Chondrocyte (in vitro differentiated cells): ENCODE measurements at regions not wholly inside any gene's neighbourhood (a gene's known extent, or its start where the extent isn't known, plus 50 kb on each side); places are given as distances from the start of the nearest gene placed in this dataset.
"Not testable (repeated sequence)": the region's sequence is repeated elsewhere in the genome, so short reads cannot be mapped to it uniquely, and the experiment has no call there.

Experiments used
- DNase-seq: peaks from one replicate; pipeline ENCODE4 v3.0.0; 2021; ENCODE audit warnings: mixed read lengths, low spot score
- H3K27ac Mint-ChIP-seq: one replicate; pipeline ENCODE4 v1.8.0; 2021; ENCODE audit warnings: mild to moderate bottlenecking, moderate library complexity, mixed read lengths; ENCODE audit not compliant: unreplicated experiment
- H3K27me3 Mint-ChIP-seq: 2 replicates; pipeline ENCODE4 v1.8.0; 2021; ENCODE audit warnings: low read depth, mixed read lengths
- H3K36me3 Mint-ChIP-seq: 2 replicates; pipeline ENCODE4 v1.8.0; 2021; ENCODE audit warnings: low read depth, mixed read lengths
- H3K4me1 Mint-ChIP-seq: 2 replicates; pipeline ENCODE4 v1.8.0; 2021; ENCODE audit warnings: low read depth, mild to moderate bottlenecking, mixed read lengths
- H3K4me3 Mint-ChIP-seq: one replicate; pipeline ENCODE4 v1.8.0; 2021; ENCODE audit warnings: mild to moderate bottlenecking, moderate library complexity, mixed read lengths; ENCODE audit not compliant: unreplicated experiment
- H3K9me3 Mint-ChIP-seq: 2 replicates; pipeline ENCODE4 v1.8.0; 2021; ENCODE audit warnings: low read depth, mixed read lengths
- CTCF ChIP-seq: fragments of 200-600 bp; sonication (generic); IDR thresholded peaks from 2 replicates; pipeline ENCODE4 v1.5.0; 2021; ENCODE audit warnings: antibody characterized with exemption, mild to moderate bottlenecking, moderate library complexity

GRCh38 chr6:125639466-125640020 is 109.9 kb upstream of the HEY2 start:
- Mint-ChIP-seq H3K9me3 (no peaks in the 10 kb centered on the region), H3K27me3 (no peaks in the 10 kb centered on the region), H3K4me1 (no peaks in the 10 kb centered on the region), H3K27ac (no peak overlapping the region), H3K36me3 (no peaks in the 10 kb centered on the region), H3K4me3 (no peak overlapping the region)
- DNase-seq, result no peak
- no peak for TF ChIP-seq CTCF

- Mint-ChIP-seq H3K9me3 (no peaks in the 10 kb centered on the region), H3K4me1 (no peaks in the 10 kb centered on the region), H3K4me3 (no peak overlapping the region), H3K27ac (no peak overlapping the region), H3K36me3 (no peaks in the 10 kb centered on the region), H3K27me3 (no peaks in the 10 kb centered on the region)
- TF ChIP-seq CTCF, result no peak
- no peak for DNase-seq
Observed at GRCh38 chr6:125640441-125641150, 108.8 kb upstream of the HEY2 start.

GRCh38 chr6:125643967-125644661 is 105.3 kb upstream of the HEY2 start:
- H3K9me3 Mint-ChIP-seq, H3K4me3 Mint-ChIP-seq, H3K27ac Mint-ChIP-seq, H3K4me1 Mint-ChIP-seq, H3K36me3 Mint-ChIP-seq, H3K27me3 Mint-ChIP-seq: not testable (repeated sequence)
- peak; percentile 87 for DNase-seq

DNA sequence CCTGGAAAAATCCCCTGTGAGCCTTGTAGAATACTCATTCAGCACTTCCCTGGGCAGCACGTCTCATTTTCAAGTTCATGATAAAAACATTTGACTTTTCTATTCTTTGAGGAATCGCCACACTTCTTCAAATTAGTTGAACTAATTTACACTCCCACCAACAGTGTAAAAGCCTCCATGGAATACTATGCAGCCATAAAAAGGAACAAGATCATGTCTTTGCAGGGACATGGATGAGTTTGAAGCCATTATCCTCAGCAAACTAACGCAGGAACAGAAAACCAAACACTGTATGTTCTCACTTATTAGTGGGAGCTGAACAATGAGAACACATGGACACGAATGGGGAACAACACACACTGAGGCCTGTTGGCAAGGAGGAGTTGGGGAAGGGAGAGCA is 102.0 kb upstream of the HEY2 start:
- TF ChIP-seq CTCF, result no peak
- Mint-ChIP-seq H3K9me3 (peaks cover 4% of the 10 kb centered on the region), H3K4me1 (no peaks in the 10 kb centered on the region), H3K27ac (no peak overlapping the region), H3K27me3 (no peaks in the 10 kb centered on the region), H3K36me3 (no peaks in the 10 kb centered on the region), H3K4me3 (no peak overlapping the region)
- no peak for DNase-seq

- not testable (repeated sequence) for H3K9me3 Mint-ChIP-seq, H3K4me1 Mint-ChIP-seq, H3K4me3 Mint-ChIP-seq, H3K36me3 Mint-ChIP-seq, H3K27me3 Mint-ChIP-seq, H3K27ac Mint-ChIP-seq, DNase-seq
Observed at GRCh38 chr6:125653752-125654151, 95.7 kb upstream of the HEY2 start.

DNA sequence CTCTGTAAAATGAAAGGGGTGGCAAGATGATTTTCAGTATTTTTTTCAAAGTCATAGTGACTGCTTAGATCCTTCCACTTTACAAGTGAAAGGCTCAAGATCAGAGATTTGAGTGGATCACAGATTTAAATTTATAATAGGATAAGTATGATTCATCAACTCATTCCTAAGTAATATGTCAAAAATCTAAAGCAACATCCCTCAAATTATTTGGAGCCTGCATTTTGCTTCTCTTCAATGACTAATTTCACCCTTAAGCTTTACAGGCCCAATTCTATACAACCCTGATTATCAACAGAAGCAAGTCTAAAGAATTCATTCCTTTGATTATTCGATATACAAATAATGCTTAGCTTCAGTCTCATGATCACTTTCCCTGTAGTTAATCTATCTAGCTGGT is 93.9 kb upstream of the HEY2 start:
- no peak overlapping the region for H3K27ac Mint-ChIP-seq
- no peak overlapping the region for H3K4me3 Mint-ChIP-seq
- peaks cover 9% of the 10 kb centered on the region for H3K4me1 Mint-ChIP-seq
- no peaks in the 10 kb centered on the region for H3K27me3 Mint-ChIP-seq
- DNase-seq, result no peak
- H3K36me3 Mint-ChIP-seq, result no peaks in the 10 kb centered on the region
- no peak for TF ChIP-seq CTCF
- H3K9me3 Mint-ChIP-seq, result no peaks in the 10 kb centered on the region
